HG02884 (cell line): ENCODE measurements at regions not wholly inside any gene's neighbourhood (a gene's known extent, or its start where the extent isn't known, plus 50 kb on each side); places are given as distances from the start of the nearest gene placed in this dataset.

Source experiments
- ATAC-seq: cut with Tn5 transposase; IDR thresholded peaks from one replicate; pipeline ENCODE4 v1.9.1; 2021; ENCODE audit warnings: mild to moderate bottlenecking, moderate library complexity; ENCODE audit not compliant: unreplicated experiment

DNA sequence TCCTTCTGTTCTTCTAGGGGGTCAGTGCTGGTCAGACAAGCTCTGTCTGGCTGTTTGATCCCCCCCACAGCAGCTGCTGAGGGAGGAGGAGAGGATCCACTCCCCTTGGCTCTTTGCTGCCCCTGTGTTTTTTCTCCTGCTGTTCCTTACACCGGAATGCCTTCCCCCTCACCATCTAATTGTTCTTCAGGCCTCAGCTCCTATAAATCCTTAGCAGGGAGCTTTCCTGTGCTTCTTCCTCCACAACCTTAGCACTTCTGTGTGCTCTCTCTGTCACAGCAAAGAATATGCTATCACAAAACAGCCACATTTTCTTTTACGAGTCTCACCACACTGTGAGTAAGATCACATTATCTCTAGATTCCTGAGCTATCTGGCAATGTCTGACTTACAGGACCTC is 196.6 kb downstream of the OTOR start:
- ATAC-seq: no peak

DNA sequence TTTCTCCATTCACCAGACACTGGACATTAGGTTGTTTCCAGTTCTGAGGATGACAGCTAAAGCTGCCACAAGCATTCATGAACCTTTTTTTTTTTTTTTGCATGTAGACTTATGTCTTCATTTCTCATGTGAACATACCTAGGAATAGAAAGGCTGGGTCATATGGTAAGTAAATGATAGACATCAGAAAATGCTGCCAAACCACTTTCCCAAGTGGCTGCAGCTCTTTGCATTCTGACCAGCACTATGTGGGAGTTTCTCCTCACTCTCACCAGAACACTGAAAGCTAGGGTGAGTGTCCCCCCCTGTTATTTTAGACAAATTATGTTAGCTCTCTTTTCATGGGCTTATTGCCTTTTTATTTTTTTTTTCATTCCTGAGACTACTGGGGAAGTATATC is 197.5 kb downstream of the OTOR start:
- ATAC-seq: no peak

DNA sequence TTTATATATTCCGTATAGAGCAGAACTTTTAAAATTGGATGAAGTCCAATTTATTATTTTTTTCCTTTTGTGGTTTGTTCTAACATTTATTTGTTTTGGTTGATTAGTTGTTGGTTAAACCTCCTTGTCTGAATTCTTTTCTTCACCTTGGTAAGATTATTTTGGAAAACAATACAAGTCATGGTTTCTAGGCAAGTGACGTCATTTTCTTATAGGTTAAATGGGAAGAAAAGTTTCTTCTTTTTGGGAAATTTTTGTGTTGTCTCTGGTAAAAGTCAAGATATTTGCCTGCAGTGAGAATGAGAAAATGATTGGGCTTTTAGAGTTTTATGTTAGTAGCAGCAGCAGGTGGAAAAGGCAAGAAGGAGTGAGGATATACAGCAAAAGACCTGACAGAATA is 197.9 kb downstream of the OTOR start:
- ATAC-seq: no peak

DNA sequence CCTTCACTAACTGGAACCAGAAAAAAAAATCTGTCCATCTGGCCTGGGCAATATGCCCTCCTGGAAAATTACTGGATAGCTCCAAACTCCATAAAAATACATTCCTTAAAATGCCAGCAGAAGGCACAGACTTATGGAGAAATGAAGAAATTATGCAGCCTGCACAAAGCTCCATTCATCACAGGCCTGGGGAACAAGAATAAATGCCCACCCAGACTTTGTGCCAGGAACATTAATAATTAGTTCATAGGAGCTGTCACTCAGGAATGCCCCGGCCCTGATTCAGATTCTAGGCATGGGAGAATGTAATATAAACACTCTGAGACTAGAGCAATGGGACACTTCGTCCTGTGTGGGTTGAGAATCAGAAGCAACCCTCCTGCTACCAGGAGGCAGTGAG is 199.3 kb downstream of the OTOR start:
- ATAC-seq: no peak

DNA sequence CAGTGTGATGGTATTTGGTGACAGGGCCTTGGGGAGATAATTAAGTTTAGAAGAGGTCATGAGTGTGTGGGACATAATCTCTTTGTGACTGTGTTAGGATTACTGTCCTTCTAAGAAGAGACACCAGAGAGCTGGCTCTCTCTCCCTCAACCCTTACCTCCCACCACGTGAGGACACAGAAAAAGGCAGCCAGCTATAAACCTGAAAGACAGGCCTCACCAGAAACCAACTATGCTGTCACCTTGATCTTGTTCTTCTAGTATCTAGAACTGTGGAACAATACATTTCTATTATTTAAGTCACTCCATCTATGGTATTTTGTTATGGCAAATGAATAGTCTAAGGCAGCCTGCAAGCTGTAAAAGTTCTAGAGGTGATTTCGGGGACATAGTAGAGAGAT is 203.7 kb downstream of the OTOR start:
- ATAC-seq: no peak

DNA sequence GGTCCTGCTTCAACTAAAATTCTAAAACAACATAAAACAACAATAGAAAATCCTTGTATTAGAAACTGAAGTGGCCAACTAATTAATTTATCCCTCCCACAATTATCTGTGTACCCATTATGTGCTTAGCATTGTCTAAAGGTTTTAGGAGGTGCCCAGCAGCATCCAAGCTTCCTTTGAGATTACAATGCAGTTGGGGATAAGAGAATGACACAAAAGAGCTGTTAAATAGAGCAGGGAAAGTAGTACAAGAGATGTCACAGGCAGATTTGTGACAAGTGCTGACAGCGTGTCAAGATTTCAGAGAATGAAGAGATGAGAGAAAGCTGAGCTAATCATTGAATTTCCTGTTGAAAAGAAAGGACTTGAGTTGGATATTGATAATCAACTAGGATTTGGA is 204.8 kb downstream of the OTOR start:
- ATAC-seq: no peak

DNA sequence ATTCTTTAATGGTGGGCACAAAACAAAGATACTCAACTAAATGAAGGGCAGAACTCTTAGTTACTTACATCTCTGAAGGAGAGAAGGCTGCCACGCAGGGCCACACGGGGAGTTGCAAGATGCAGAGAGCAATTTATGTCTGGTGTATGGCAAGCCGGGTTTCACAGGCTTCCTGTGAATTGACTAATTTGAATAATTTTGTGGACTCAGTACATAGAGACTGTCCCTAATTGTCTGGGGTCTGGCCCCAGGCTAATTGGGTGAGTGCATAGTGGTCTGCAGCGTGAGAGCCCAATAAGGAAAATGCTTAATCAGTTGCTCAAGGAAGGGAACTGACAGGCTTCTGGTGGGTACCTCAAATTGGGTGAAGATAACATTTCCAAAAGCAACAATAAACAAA is 205.7 kb downstream of the OTOR start:
- no peak for ATAC-seq

DNA sequence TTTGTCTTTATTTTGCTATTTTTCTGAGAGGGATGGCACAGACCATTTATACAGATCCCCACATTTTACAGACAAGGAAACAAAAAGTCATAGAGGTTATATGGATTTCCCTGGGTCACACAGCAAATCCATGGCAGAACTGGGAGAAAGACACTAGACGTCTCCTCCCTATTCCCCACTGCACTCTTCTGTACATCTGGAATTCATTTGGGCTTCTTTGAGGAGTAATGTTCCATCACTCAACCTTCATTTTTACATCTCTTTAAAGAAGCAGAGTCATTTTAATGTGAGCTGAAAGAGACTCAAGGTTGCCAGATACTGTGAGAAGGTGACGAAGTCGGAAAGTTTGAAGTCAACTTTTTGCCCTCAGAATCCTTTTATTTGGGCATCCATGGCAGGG is 207.3 kb downstream of the OTOR start:
- ATAC-seq: no peak

DNA sequence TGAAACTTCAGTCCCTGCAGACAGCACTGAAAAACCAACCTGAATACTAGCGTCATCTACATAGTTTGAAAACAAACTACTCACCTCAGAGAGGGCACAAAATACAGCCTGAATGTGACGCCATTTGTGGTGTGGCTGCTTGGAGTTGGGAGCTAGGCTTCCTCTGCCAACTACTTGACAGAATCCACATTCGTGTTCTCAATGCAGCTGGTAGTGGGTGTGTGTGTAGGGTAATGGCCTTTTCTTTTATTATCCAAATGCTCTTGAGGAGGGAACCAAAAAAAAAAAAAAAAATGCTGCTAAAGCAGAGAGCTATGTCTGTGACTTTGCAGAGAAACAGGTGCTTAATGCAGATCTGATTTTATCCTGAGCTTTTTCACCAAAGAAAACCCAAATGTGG is 207.8 kb downstream of the OTOR start:
- ATAC-seq: no peak

DNA sequence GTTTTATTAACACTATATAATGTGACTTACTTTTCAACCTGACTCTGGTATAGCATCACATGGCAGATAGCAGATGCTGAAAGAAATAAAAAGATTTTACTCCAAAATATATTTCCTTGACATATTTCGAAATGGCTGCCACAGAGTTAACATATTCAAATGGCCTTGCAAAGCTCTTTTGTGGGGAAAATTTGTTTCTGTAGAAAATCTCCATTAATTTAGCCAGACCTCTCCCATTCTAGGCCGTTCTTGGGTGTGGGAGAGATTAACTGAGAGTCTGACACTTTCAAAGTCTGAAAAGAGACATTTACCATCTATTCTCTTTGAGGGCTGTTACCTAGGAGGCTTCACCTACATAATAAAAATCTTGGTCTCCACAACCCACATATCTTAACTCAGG is 217.2 kb downstream of the OTOR start:
- ATAC-seq: no peak

DNA sequence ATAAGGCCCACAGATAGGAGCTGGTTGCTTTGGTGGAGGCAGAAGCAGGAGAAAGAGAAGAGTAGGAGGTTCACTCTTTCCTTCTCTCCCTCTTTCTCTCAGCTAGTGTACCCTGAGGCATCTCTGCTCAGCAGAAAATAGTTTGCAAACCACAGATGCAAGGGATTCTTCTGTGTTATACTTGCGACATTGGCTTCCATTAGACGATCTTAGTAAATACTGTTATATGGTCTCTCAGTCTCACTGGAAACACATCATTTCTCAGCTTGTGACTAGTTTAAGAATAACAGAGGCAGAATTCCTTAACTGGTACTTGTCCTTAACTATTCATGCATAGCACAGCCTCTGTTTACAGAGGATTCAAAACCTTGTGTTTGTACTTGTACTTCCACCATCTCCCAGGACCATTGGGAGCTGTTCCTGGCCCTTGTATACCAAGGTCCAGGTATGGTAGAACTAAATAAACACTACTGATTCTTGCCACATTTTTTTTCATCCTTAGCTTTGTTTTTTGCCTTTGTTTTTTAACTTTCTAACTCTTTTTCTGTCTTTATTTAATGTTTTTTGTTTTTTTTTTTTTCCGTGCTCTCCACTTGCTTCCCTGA is 218.2 kb downstream of the OTOR start:
- no peak for ATAC-seq

DNA sequence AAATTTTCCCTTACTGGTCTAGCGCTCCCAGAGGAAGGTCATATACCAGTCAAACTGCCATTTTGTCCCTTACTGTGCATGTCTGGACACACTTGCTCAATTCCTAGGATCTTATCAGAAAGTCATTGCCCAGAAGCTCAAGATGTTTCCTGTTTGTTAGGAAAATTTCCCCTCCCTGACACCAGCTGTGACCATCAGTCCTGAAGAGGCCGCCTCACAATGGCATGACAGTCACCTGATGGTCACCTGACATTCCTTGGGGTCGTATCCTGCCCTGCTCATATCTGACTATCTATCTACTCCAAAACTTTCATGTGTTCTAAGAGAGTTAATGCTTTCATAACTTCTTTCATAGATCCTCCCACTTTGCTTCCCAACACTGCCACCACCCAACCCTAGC is 219.9 kb downstream of the OTOR start:
- no peak for ATAC-seq

DNA sequence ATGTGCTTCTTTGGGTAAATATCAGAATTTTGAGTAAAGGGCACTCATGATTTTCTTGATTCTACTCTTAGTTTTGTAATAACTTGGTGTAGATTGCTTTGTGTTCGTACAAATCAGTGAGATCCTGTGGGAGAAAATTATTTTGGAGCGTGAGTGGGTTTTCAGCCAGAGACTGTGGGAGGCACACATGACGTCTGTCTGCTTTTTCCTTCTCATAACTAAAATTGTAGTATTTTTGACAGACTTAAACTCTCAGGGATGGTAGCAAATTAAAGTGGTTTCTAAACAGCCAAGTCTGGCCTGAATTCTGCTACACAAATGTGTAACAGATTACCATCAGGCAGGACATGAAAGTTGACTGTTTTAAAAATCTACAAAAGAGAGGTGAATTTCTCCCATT is 222.6 kb downstream of the OTOR start:
- no peak for ATAC-seq

DNA sequence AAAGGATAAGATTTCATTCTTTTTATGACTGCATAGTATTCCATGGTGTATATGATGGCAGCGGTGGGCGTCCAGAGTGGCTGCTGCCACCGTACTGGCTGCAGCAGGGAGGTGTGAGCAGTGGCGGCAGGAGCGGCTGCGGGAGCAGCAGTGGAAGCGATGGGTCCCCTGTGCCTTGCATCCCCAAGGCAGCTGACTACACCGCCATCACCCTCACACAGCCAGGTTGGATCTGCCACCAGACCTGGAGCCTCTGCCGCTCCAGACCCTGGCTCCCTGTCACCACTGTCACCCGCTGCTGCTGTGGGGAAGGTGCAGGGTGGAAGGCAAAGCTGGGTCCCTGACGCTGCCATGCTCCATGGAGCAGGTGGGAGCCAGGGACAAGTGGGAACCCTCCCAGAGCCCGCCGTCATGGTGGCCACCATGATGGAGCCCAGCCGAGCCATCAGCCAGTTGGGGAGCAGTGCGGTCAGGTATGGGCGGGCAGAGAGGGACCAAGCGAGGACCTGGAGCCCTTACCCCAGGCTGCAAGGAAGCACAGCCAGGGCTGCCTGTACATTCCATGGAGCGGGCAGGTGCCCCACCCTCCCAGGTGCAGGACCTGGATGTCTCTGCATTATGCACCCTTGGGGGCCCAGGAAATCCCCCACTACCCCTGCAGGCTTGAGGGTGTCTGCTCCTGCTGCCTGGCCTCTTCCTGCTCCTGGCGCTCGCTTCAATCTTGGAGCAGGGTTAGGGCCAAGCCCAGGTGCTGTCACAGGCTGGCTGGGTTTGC is 226.1 kb downstream of the OTOR start:
- ATAC-seq: no peak

DNA sequence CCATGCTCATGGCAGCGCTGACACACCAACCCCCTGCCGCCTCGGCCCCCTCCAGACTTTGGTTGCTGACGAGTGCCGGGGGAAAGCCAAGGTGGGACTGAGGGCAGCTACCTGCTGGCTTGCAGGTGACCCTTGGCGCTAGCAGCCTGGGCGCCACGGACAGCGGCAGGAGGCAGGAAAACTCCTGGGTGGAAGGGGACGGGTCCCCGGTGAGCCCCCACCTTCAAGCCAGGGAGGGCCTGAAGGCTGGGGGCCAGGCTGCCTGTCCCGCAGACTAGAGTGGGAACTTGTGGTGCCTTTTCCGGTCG is 226.7 kb downstream of the OTOR start:
- ATAC-seq: no peak

DNA sequence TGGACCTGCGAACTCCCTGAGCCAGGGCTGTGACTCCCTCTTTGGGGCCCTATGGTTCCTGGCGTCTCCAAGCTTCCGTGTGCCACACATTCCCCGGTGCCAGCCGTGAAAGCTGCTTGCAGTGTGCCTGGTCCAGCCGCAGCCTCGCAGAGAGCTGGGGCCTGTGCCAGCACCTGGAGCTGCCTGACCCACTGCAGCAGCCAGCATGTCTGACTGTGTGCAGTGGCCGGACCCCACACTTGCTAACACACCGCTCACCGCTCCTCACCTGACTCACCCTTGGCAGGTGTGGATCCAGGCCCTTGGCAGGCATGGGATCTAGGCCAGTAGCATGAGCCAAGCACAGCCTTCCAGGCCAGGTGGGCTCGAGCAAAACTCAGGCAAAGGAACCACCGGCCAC is 227.5 kb downstream of the OTOR start:
- no peak for ATAC-seq

DNA sequence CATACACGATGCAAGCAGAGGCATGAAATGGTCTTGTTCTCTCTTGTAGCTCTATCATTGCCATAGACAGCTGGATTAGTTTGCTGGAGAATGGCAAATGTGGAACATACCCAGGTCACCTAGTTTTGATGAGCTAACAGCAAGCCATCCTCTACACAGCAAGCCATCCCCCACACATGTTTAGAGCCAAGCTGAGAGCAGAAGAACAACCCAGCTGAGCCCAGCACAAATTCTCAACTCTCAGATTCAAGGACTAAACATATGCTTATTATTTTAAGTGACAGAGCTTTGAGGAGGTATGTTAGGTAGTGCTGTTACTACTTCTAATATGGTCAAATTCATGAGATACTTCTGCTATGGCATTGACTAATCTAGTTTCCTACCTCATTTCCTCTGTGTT is 230.3 kb downstream of the OTOR start:
- ATAC-seq: no peak

DNA sequence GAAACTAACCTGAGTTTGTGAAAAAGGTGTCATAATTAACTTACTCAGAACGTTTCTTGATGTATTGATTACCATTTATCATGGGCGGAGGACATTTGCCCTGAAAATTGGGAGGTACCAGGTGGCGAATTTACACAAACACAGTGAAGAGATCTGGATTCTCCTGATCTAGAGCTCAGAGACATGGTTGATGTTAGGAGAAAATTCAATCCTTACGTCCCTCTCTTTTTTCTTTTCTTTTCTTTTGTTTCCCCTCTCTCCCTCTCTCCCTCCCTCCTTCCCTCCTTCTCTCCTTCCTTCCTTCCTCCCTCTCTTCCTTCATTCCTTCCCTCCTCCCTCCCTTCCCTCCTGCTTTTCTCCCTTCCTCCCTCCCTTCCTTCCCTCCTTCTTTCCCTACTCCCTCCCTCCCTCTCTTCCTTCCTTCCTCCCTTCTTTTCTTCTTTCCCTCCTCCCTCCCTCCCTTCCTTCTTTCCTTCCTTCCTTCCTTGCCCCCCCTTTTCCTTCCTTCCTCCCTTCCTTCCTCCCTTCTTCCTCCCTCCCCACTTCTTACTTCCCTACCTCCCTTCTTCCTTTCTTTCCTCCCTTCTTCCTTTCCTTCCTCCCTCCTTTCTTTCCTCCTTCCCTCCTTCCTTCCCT is 234.1 kb downstream of the OTOR start:
- no peak for ATAC-seq

DNA sequence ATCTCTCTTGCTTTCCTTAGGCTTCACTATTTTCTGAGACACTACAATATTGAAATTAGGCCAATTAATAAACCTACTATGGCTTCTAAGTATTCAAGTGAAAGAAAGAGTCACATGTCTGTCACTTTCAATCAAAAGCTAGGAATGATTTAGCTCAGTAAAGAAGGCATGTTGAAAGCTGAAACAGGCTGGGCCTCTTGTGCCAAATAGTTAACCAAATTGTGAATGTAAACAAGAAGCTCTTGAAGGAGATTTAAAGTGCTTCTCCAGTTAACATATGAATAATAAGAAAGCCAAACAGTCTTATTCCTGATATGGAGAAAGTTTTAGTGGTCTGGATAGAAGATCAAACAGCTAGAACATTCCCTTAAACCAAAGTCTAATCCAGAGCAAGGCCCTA is 236.3 kb downstream of the OTOR start:
- ATAC-seq: no peak

DNA sequence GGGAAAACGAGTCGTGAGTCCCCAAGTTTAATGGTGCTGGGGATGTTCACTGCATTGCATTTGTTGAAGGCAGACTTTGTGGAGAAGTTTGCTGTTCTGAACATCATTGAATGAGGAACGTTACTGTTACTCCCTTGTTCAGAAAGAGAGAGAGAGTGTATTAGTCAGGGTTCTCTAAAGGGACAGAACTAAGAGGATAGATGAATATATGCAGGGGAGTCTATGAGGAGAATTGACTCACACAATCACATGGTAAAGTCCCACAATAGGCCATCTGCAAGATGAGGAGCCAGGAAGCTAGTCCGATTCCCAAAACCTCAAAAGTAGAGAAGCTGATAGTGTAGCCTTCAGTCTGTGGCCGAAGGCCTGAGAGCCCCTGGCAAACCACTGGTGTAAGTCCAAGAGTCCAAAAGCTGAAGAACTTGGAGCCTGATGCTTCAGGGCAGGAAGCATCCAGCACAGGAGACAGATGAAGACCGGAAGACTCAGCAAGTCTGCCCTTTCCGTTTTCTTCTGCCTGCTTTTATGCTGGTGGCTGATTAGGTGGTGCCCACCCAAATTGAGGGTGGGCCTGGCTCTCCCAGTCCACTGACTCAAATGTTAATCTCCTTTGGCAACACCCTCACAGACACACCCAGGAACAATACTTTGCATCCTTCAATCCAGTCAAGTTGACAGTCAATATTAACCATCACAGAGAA is 223.5 kb upstream of the PCSK2 start:
- no peak for ATAC-seq

DNA sequence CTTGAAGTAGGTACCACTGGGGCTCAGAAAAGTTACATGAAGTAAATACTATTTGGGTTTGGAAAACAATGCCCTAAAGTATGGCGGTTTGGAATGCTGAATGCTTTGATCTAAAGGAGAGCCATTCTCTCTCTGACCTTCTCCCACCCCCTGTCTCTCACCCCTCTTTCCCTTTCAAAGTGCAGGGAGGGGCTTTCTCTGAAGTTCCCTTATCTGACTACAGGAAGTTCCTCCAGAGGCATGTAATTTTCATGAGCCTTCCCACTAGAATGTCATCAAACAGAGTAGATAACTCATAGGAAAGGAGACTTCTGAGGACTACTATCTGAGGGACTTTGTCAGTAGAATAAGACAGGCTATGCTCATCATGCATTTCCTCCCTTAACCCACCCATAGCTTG is 216.7 kb upstream of the PCSK2 start:
- ATAC-seq: no peak
